Kidney epithelial cell (primary cell): ENCODE measurements at regions not wholly inside any gene's neighbourhood (a gene's known extent, or its start where the extent isn't known, plus 50 kb on each side); places are given as distances from the start of the nearest gene placed in this dataset.

Source experiments
- DNase-seq: peaks from one replicate; pipeline ENCODE4 v3.0.0-alpha.2; 2010; ENCODE audit warnings: low read depth
- H3K27me3 ChIP-seq: 2 replicates; pipeline ENCODE4 v1.6.0; 2011; ENCODE audit warnings: low read length; ENCODE audit not compliant: control insufficient read depth, insufficient read depth
- H3K36me3 ChIP-seq: 2 replicates; pipeline ENCODE4 v1.5.1; 2011; ENCODE audit warnings: low read length; ENCODE audit not compliant: control insufficient read depth, insufficient read depth
- H3K4me3 ChIP-seq: 2 replicates; pipeline ENCODE4 v1.5.1; 2011; ENCODE audit warnings: low read depth, mild to moderate bottlenecking, control low read depth, low read length
- CTCF ChIP-seq: IDR thresholded peaks from 2 replicates; pipeline ENCODE4 v1.5.1; 2011; ENCODE audit warnings: mild to moderate bottlenecking, moderate library complexity, low read length, control low read depth, inconsistent platforms; ENCODE audit not compliant: insufficient read depth, poor library complexity, severe bottlenecking

- no peak for TF ChIP-seq CTCF
- Histone ChIP-seq H3K4me3 (no peak overlapping the region), H3K36me3 (no peaks in the 10 kb centered on the region), H3K27me3 (no peaks in the 10 kb centered on the region)
- no peak for DNase-seq
Measured at GRCh38 chr1:72341661-72342060, 59.3 kb upstream of the NEGR1 start.

GRCh38 chr1:72336776-72337175 lies 54.4 kb upstream of the NEGR1 start:
- H3K27me3 ChIP-seq: no peaks in the 10 kb centered on the region
- no peak for DNase-seq
- H3K4me3 ChIP-seq: no peak overlapping the region

More at GRCh38 chr1:72336776-72337175, 54.4 kb upstream of the NEGR1 start:
- no peak for TF ChIP-seq CTCF
- no peaks in the 10 kb centered on the region for H3K36me3 ChIP-seq
